HG03039 (cell line): ENCODE measurements at regions not wholly inside any gene's neighbourhood (a gene's known extent, or its start where the extent isn't known, plus 50 kb on each side); places are given as distances from the start of the nearest gene placed in this dataset.

ENCODE experiments used
- ATAC-seq: cut with Tn5 transposase; IDR thresholded peaks from one replicate; pipeline ENCODE4 v1.9.1; 2021; ENCODE audit warnings: mild to moderate bottlenecking, moderate library complexity; ENCODE audit not compliant: unreplicated experiment

- no peak for ATAC-seq
Measured at GRCh38 chr6:156651486-156651885, 125.7 kb upstream of the ARID1B start.

- no peak for ATAC-seq
Measured at GRCh38 chr6:156650896-156651390, 126.2 kb upstream of the ARID1B start.

- ATAC-seq, result no peak
Measured at GRCh38 chr6:156648616-156649015, 128.6 kb upstream of the ARID1B start.

- ATAC-seq, result no peak
Measured at GRCh38 chr6:156647991-156648390, 129.2 kb upstream of the ARID1B start.

- ATAC-seq, result no peak
Measured at GRCh38 chr6:156647140-156647784, 129.9 kb upstream of the ARID1B start.

GRCh38 chr6:156646496-156646895, 130.7 kb upstream of the ARID1B start:
- no peak for ATAC-seq

- no peak for ATAC-seq
Measured at GRCh38 chr6:156645097-156645496, 132.1 kb upstream of the ARID1B start.

- ATAC-seq, result no peak
Measured at GRCh38 chr6:156639009-156639721, 138.0 kb upstream of the ARID1B start.

GRCh38 chr6:156638581-156638980, 138.6 kb upstream of the ARID1B start:
- no peak for ATAC-seq

- ATAC-seq, result no peak
Measured at GRCh38 chr6:156634951-156635371, 142.2 kb upstream of the ARID1B start.

- no peak for ATAC-seq
Measured at GRCh38 chr6:156634048-156634447, 143.1 kb upstream of the ARID1B start.

GRCh38 chr6:156633291-156633690, 143.9 kb upstream of the ARID1B start:
- ATAC-seq, result no peak

GRCh38 chr6:156630613-156631302, 146.4 kb upstream of the ARID1B start:
- no peak for ATAC-seq

GRCh38 chr6:156628805-156629204, 148.4 kb upstream of the ARID1B start:
- no peak for ATAC-seq

- no peak for ATAC-seq
Measured at GRCh38 chr6:156627524-156627923, 149.7 kb upstream of the ARID1B start.

- ATAC-seq, result no peak
Measured at GRCh38 chr6:156622185-156622584, 155.0 kb upstream of the ARID1B start.

GRCh38 chr6:156620331-156620730, 156.8 kb upstream of the ARID1B start:
- no peak for ATAC-seq

GRCh38 chr6:156618600-156619205, 158.5 kb upstream of the ARID1B start:
- no peak for ATAC-seq

GRCh38 chr6:156617941-156618340, 159.2 kb upstream of the ARID1B start:
- no peak for ATAC-seq

GRCh38 chr6:156617376-156617775, 159.8 kb upstream of the ARID1B start:
- ATAC-seq, result no peak

- no peak for ATAC-seq
Measured at GRCh38 chr6:156616495-156616894, 160.7 kb upstream of the ARID1B start.
